OCI-LY7 (cell line): ENCODE measurements at regions not wholly inside any gene's neighbourhood (a gene's known extent, or its start where the extent isn't known, plus 50 kb on each side); places are given as distances from the start of the nearest gene placed in this dataset.

Source experiments
- BruUV-seq: library from RNA; stranded (reverse); fragments of 400-500 nt; replicated peaks from 2 replicates; lab custom pipeline; 2021; lab: Mats Ljungman, UMichigan
- CTCF ChIA-PET: fragments of 300-600 bp; sonication (Branson Sonifier 250); formaldehyde crosslinking; loops from one replicate; lab custom pipeline; 2022; ENCODE audit warnings: antibody characterized with exemption; ENCODE audit not compliant: unreplicated experiment; lab: Charles Lee
- POLR2A ChIA-PET: fragments of 300-600 bp; sonication (Branson Sonifier 250); formaldehyde crosslinking; loops from one replicate; lab custom pipeline; 2022; ENCODE audit warnings: antibody characterized with exemption; lab: Charles Lee
- DNase-seq: peaks from one replicate; pipeline ENCODE4 v3.0.0-alpha.2; 2015; ENCODE audit warnings: low spot score
- H2AFZ ChIP-seq: fragments of 200-600 bp; sonication (generic), shearing (Covaris generic); 2 replicates; pipeline ENCODE4 v1.6.1; 2014; ENCODE audit warnings: mild to moderate bottlenecking, antibody characterized with exemption, low read length, moderate library complexity
- H3K27ac ChIP-seq: fragments of 200-600 bp; sonication (generic); 2 replicates; pipeline ENCODE4 v1.5.1; 2014; ENCODE audit warnings: mixed run types, low read depth, mild to moderate bottlenecking, moderate library complexity, low read length, inconsistent platforms; ENCODE audit not compliant: poor library complexity, severe bottlenecking
- H3K36me3 ChIP-seq: fragments of 200-600 bp; sonication (generic); 2 replicates; pipeline ENCODE4 v1.6.1; 2014; ENCODE audit warnings: mild to moderate bottlenecking, antibody characterized with exemption, low read length, moderate library complexity, mixed read lengths; ENCODE audit not compliant: insufficient read depth
- H3K4me1 ChIP-seq: fragments of 200-600 bp; sonication (generic); 2 replicates; pipeline ENCODE4 v1.5.1; 2014; ENCODE audit warnings: mild to moderate bottlenecking, low read length; ENCODE audit not compliant: insufficient read depth, poor library complexity, severe bottlenecking
- H3K4me2 ChIP-seq: fragments of 200-600 bp; sonication (generic); 2 replicates; pipeline ENCODE4 v1.6.1; 2014; ENCODE audit warnings: mild to moderate bottlenecking, low read length
- H3K4me3 ChIP-seq: fragments of 200-600 bp; sonication (generic); 2 replicates; pipeline ENCODE4 v1.5.1; 2014; ENCODE audit warnings: mild to moderate bottlenecking, low read depth, low read length; ENCODE audit not compliant: poor library complexity, severe bottlenecking
- H3K79me2 ChIP-seq: fragments of 200-600 bp; sonication (generic); 2 replicates; pipeline ENCODE4 v1.6.1; 2016; ENCODE audit warnings: low read depth, mild to moderate bottlenecking, low read length, moderate library complexity, mixed read lengths; ENCODE audit not compliant: insufficient read depth
- H3K9me2 ChIP-seq: fragments of 200-600 bp; sonication (generic); 2 replicates; pipeline ENCODE4 v1.6.1; 2016; ENCODE audit warnings: mild to moderate bottlenecking, low read length, mixed read lengths; ENCODE audit not compliant: insufficient read depth
- H3K9me3 ChIP-seq: fragments of 200-600 bp; sonication (generic); 2 replicates; pipeline ENCODE4 v1.6.1; 2014; ENCODE audit warnings: mild to moderate bottlenecking, mixed run types, low read length, mixed read lengths
- H4K20me1 ChIP-seq: fragments of 200-600 bp; sonication (generic); 2 replicates; pipeline ENCODE4 v1.6.1; 2014; ENCODE audit warnings: mild to moderate bottlenecking, antibody characterized with exemption, low read length, moderate library complexity, mixed read lengths; ENCODE audit not compliant: insufficient read depth
- CTCF ChIP-seq: fragments of 200-600 bp; sonication (generic); conservative IDR thresholded peaks from 2 replicates; pipeline ENCODE4 v1.5.1; 2014; ENCODE audit warnings: mild to moderate bottlenecking, antibody characterized with exemption, low read length, moderate library complexity, mixed read lengths
- EZH2phosphoT487 ChIP-seq: fragments of 200-600 bp; sonication (generic); IDR thresholded peaks from 2 replicates; pipeline ENCODE4 v1.6.1; 2018; ENCODE audit warnings: low read depth, borderline replicate concordance, mild to moderate bottlenecking, mixed run types, antibody characterized with exemption, low read length, moderate library complexity, mixed read lengths
- intact Hi-C: fragments of 100-400 bp; cut with micrococcal nuclease; formaldehyde crosslinking; loops from one replicate; pipeline ENCODE4 v1.10.0; 2022; ENCODE audit not compliant: unreplicated experiment

- H2AFZ ChIP-seq: no peak overlapping the region
- H3K27ac ChIP-seq: no peak overlapping the region
- H3K79me2 ChIP-seq: no peaks in the 10 kb centered on the region
- no peak overlapping the region for H3K4me2 ChIP-seq
- H3K9me3 ChIP-seq: no peaks in the 10 kb centered on the region
- ChIA-PET CTCF (no interaction called here), POLR2A (interaction anchor here (0.9 to 1.0 kb wide), 2 partner anchors 30 to 47 kb away, joined by 3 read pairs; no protein-coding TSS in a partner anchor)
- H3K9me2 ChIP-seq: no peaks in the 10 kb centered on the region
- intact Hi-C loops: no loop called here
- H3K4me3 ChIP-seq: no peak overlapping the region
- TF ChIP-seq CTCF: no peak
- no peak for TF ChIP-seq EZH2phosphoT487
- H3K4me1 ChIP-seq: no peaks in the 10 kb centered on the region
- no peaks in the 10 kb centered on the region for H3K36me3 ChIP-seq
- no peaks in the 10 kb centered on the region for H4K20me1 ChIP-seq
- DNase-seq: no peak
- BruUV-seq: no TSS peak
Observed at GRCh38 chr2:226088366-226088674, 688.8 kb downstream of the NYAP2 start.

- Histone ChIP-seq H3K4me1 (no peaks in the 10 kb centered on the region), H3K27ac (no peak overlapping the region), H3K79me2 (no peaks in the 10 kb centered on the region), H4K20me1 (no peaks in the 10 kb centered on the region), H3K9me2 (no peaks in the 10 kb centered on the region), H3K4me3 (no peak overlapping the region), H3K36me3 (no peaks in the 10 kb centered on the region), H3K4me2 (no peak overlapping the region), H3K9me3 (no peaks in the 10 kb centered on the region), H2AFZ (no peak overlapping the region)
- ChIA-PET CTCF (no interaction called here), POLR2A (interaction anchor here (0.9 kb wide), 1 partner anchor 46 kb away, joined by 3 read pairs; no protein-coding TSS in a partner anchor)
- DNase-seq: no peak
- intact Hi-C loops: no loop called here
- TF ChIP-seq EZH2phosphoT487 (no peak), CTCF (no peak)
- BruUV-seq: no TSS peak
Observed at GRCh38 chr2:226087505-226088365, 688.2 kb downstream of the NYAP2 start.

- TF ChIP-seq CTCF (no peak), EZH2phosphoT487 (no peak)
- intact Hi-C loops: no loop called here
- CTCF ChIA-PET: no interaction called here
- H3K79me2 ChIP-seq: no peaks in the 10 kb centered on the region
- no peaks in the 10 kb centered on the region for H4K20me1 ChIP-seq
- POLR2A ChIA-PET: no interaction called here
- no peaks in the 10 kb centered on the region for H3K9me2 ChIP-seq
- no peak overlapping the region for H3K27ac ChIP-seq
- BruUV-seq: no TSS peak
- no peak overlapping the region for H2AFZ ChIP-seq
- no peak overlapping the region for H3K4me3 ChIP-seq
- H3K4me2 ChIP-seq: no peak overlapping the region
- H3K36me3 ChIP-seq: no peaks in the 10 kb centered on the region
- DNase-seq: no peak
- no peaks in the 10 kb centered on the region for H3K9me3 ChIP-seq
- no peaks in the 10 kb centered on the region for H3K4me1 ChIP-seq
Observed at GRCh38 chr2:226087051-226087450, 687.5 kb downstream of the NYAP2 start.
